ENCODE measurements at regions not wholly inside any gene's neighbourhood (a gene's known extent, or its start where the extent isn't known, plus 50 kb on each side); places are given as distances from the start of the nearest gene placed in this dataset.
"Not testable (repeated sequence)": the region's sequence is repeated elsewhere in the genome, so short reads cannot be mapped to it uniquely, and the experiment has no call there.

DNA sequence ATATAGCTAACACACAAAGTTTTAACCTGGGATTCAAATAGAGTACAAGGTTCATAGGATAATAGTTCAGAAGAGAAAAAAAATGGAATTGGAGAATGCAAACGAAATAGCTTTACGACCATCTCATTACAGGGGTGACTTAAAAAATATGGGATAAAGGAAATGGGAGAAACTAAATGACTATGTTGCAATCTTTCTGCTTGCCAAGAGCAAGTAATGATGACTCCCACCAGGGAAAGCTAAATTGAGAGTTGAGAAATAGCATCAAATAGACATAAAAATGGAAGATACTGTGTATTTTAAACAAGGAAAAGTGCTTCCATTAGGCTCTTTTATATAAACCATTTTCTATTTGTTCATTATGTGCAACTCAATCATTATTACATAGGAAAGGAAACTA is 155.7 kb upstream of the ATXN7L3B start:
- no peak for DNase-seq (ENCODE audit: low read depth)

DNA sequence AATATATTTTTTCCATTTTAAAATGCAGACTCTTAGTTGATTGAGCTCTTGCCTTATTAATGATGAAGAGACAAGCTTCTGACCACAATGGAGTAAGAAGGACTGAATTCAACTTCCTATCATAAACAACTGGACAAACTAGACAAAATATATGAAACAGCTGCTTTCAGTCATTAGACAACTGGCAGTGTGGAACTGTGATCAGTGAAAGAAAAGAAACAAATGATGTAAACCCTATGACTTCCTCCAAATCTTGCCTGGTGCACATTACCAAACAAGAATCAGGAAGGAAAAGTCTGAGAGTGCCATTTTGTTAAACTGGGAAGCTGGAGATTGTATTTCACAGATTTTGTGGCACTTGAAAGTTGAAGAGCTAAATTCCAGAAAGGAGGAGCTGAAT is 154.7 kb upstream of the ATXN7L3B start:
- no peak for DNase-seq (ENCODE audit: low read depth)

GRCh38 chr12:74391283-74391682 is 146.4 kb upstream of the ATXN7L3B start:
- DNase-seq (ENCODE audit: low read depth) = no peak

DNA sequence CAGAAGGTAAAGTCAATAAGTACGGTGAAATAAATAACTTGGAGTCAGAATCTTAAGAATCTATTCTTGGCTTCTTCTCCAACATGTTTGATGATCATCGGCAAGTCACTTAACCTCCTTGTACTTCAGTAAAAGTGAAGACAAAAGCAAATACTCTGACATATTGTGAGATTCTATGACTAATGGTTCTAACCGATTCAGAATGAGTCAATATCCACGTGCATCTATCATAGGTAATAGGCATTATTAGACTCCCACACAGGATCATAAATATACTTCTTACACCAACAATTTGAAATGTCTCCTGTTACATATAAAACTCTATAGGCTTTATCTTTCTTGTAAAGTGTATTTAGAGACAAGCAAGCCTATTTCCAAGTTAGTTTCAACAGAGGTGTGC is 144.4 kb upstream of the ATXN7L3B start:
- DNase-seq (ENCODE audit: low read depth) = no peak

DNA sequence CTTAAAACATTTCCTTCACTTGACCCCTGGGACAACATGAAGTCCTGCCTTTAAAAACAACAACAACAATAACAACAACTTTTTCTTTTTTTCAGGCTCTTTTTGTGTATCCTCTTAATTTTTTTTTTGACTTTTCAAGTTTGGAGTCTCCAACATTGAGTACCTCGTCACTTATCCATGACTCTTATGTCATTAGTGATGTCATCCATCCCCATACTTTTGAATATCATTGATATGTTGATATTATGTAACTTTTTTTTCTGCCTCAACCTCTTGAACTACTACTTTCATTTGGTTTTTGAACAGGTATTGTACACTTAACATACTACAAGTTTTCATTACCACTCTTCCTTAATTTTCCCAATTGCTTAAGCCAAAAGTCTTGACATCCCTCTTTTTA is 143.0 kb upstream of the ATXN7L3B start:
- DNase-seq (ENCODE audit: low read depth) = no peak

DNA sequence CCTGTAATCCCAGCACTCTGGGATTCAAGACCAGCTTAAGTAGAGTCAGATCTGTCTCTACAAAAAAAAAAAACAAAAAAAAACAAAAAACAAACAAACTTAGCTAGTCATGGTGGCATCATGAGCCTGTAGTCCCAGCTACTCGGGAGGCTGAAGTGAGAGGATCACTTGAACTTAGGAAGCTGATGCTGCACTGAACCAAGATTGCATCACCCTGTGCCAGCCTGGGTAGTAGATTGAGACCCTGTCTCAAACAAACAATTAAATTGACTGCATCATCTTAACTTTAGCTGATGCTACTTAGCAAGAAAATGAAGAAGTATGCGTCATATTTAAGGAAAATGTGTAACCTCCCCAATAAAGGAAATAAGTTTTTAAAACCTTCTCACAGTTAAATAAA is 136.6 kb upstream of the ATXN7L3B start:
- no peak for DNase-seq (ENCODE audit: low read depth)

- DNase-seq (ENCODE audit: low read depth) = no peak
Measured at GRCh38 chr12:74401966-74402365, 135.7 kb upstream of the ATXN7L3B start.

GRCh38 chr12:74403221-74403470 is 134.5 kb upstream of the ATXN7L3B start:
- DNase-seq (ENCODE audit: low read depth) = not testable (repeated sequence)

DNA sequence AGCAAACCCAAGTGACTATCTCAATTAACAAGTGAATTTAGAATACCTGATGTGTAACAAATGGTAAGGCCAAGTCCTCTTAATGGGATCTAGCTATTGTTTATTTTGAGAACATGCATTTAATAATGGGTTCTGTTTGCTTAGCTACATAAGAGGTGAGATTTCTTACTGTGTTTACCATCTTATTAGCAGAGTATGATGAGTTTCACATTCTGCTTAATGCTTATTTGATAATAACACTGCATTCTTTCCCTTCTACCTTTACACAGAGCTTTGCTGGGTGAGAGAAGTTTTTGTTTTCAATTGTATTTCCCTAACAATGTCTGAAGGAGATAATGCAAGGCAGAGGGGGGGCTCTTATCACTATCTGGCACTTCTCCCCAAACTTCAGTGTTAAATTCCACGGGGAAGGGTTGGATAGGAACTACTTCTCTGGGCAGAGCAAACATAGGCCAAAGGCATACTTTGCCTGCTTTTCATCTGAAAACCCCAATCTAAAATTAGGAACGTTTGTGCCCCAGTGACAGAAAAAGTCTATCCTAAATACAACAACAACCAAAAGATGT is 129.0 kb upstream of the ATXN7L3B start:
- no peak for DNase-seq (ENCODE audit: low read depth)

GRCh38 chr12:74412606-74413230 is 124.9 kb upstream of the ATXN7L3B start:
- peak; percentile 5 for DNase-seq (ENCODE audit: low read depth)

DNA sequence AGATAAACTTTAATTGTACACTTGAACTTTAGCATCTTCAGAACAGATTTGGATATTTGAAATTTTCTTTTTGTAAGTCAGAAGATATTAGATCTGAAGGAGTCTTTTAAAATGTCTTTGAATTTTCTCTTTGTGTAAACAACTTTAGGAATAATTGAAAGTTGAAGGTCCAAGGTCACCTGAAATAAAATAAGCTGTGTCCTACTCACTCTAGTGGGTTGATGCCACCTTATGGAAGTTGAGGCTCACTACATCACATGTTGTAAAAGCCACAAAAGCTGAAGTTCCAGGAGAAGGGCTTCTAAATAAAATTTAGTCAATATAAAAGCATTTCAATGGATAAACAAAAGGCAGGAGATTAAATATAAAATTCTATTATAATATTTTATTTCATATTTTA is 122.0 kb upstream of the ATXN7L3B start:
- peak; percentile 12 for DNase-seq (ENCODE audit: low read depth)

- DNase-seq (ENCODE audit: low read depth) = no peak
Measured at GRCh38 chr12:74418573-74418972, 119.1 kb upstream of the ATXN7L3B start.

GRCh38 chr12:74424778-74425177 is 112.9 kb upstream of the ATXN7L3B start:
- peak; percentile 2 for DNase-seq (ENCODE audit: low read depth)

- DNase-seq (ENCODE audit: low read depth) = no peak
Measured at GRCh38 chr12:74426091-74426490, 111.5 kb upstream of the ATXN7L3B start.

- DNase-seq (ENCODE audit: low read depth) = no peak
Measured at GRCh38 chr12:74429535-74429934, 108.1 kb upstream of the ATXN7L3B start.

DNA sequence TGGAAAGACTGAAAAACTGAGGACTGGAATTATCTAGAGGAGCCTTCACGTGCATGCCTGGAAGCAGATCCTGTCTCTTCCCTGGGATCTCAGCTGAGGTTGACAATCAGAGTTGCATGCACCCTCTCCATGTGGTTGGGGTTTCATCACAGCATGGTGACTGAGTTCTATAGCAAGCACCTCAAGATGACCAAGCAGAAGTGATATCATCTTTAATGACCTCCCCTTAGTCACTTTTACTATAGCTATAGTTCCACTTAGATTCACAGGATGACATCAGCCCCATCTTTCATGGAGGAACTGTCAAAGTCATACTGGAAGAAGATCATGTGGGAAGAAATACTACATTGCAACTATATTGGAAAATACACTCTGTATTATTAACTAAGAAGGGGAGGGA is 105.8 kb upstream of the ATXN7L3B start:
- DNase-seq (ENCODE audit: low read depth) = no peak

DNA sequence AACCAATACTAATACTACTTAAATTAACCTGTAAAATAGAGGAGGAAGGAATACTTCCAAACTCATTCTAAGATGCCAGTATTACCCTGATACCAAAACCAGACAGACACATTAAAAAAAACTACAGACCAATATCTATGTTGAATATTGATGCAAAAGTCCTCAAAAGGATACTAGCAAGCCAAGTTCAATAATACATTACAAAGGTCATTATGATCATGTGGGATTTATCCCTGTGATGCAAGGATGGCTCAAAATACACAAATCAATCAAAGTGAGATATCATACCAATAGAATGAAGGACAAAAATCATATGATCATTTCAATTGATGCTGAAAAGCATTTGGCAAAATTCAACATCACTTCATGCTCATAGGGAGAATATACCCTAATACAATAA is 97.2 kb upstream of the ATXN7L3B start:
- DNase-seq (ENCODE audit: low read depth) = no peak

DNA sequence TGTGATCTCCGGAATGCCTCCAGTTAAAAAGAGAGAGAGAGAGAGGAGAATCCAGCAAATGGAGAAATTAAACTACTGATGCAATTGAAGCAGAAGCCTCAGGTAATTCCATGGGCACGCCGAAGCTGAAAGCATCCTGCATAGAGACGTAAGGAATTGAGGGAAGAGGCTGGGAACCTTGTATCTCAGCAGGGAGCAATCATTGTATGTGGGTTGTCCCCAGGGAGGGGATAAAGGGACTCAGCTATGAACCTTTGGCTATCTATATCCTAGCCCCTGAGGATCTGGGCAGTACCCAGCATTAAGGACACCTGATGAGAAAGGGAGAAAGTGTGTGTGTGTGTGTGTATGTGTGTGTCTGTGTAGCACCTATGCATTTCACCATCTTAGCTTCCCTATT is 95.8 kb upstream of the ATXN7L3B start:
- DNase-seq (ENCODE audit: low read depth) = no peak

DNA sequence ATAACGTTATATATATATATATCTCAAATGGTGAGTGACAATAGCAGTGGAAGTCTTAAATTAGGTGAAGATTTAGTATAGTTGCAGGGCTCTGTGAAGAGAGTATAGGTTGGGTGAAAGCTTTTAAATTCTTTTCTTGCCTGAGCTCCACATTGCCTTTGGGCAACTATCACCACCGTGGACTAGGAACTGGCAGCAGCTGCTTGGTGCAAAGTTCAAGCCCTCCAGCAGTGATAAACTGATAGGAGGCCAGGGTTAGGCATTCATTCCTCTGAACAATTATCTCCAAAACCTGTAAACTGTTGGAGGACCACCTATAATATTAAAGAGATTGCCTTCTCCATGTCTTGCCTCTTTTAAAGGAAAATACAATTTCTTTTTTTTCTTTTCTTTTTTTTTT is 91.2 kb upstream of the ATXN7L3B start:
- no peak for DNase-seq (ENCODE audit: low read depth)

DNA sequence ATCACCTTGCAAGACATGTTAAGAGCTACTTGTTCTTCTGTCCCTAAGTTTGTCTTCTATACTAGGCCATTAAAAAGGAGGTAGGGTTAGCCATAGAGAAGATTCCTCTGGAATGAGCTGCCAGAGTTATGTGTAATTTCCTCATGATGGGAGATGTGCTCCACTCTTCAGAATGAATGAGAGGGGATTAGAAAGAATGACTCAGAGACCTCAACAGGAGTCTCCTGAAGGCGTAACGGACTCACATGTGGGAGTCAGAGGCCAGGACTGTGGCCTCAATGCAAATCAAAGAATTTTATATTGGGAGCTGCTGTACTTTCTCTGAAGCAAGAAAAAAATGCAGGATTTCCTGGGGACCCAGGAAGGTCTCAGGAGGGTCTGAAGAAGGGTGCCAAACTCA is 87.8 kb upstream of the ATXN7L3B start:
- DNase-seq (ENCODE audit: low read depth) = peak; percentile 95

- no peak for DNase-seq (ENCODE audit: low read depth)
Measured at GRCh38 chr12:74454109-74454508, 83.5 kb upstream of the ATXN7L3B start.

DNA sequence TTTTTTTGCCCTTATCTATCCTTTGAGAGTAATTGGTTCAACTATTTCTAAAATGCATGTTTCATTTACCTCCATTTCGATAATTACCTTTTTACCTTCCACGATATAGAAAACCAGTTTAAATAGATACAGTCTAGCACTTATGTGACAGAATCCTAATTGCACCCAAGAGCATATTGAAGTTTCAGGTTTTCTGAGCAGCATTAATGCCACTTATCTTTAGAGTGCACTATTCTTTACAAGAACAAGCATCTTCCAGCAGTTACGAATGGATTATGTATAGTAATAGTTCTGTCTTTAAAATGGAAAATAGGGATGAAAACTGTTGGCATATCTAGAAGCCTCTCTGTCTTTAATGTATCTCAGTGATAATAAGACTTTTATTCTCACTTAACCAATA is 82.2 kb upstream of the ATXN7L3B start:
- DNase-seq (ENCODE audit: low read depth) = no peak

DNA sequence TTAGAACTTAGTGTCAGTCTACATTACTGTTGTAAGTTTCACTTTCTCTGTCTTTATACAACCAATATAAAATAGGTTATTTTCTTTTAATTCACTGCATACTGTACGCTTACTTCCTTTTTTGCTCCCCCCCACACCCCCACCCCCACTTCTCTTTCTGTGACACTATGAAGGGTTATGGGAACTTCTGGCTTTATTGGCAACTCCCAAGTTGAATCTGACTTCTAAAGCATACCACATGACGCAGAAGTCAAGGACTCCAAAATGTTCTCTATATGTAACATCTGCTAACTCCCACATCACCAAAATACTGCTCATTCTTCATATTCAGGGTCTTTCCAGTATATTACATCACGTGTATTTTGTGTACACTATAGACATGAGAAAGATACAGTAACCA is 81.2 kb upstream of the ATXN7L3B start:
- no peak for DNase-seq (ENCODE audit: low read depth)

GRCh38 chr12:74468401-74468800 is 69.2 kb upstream of the ATXN7L3B start:
- DNase-seq (ENCODE audit: low read depth) = no peak

DNA sequence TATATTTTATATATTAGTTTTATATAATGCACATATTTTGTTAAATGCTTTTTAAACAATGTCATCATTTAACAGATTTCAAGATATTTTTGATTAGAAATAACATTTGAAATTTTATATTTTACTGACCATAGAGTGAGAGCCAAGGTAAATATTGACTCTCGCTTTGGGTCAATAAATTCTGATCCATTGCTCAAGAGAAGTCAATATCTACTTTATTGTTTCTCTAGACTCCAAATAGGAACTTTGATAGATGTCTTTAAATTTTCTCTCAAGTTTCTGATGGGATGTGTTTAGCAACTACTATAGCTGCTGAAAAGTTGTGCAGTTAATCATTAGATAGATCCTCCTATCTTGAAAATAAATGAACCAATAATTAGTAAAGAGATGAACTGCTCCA is 61.4 kb upstream of the ATXN7L3B start:
- DNase-seq (ENCODE audit: low read depth) = no peak

Data from amniotic epithelial cell (primary cell).